TTC549 (cell line): ENCODE measurements at regions not wholly inside any gene's neighbourhood (a gene's known extent, or its start where the extent isn't known, plus 50 kb on each side); places are given as distances from the start of the nearest gene placed in this dataset.
"Not testable (repeated sequence)": the region's sequence is repeated elsewhere in the genome, so short reads cannot be mapped to it uniquely, and the experiment has no call there.

Experiments used
- FAIRE-seq: peaks from 2 replicates; lab custom pipeline; 2012; peaks lifted over from hg19 to GRCh38; lab: Jason Lieb, UNC

DNA sequence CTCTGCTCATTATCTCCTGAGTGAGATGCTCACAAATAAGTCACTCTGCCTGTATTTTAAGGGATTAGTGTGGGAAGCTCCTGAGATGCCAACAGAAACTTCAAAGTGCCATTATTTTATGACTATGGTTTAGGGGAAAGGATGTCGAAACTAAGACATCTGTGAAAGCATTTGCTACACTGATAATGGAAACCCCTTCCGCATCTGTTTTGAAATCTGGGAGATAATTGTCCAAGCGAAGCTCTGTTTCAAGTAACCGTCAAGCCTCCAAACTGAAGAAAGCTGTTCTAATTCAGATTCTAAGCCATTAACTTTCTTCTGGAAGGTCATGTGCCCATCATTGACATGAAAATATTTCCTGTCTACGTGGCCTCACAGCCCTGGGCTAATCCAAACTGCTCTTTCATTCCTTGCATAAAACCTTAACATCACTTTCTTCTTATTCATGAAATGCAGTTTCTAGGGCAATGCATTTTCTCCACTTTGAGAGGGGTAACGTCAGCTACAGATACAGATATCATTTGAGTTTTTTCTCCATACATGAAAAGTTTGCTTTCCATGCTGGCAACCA is 932.0 kb downstream of the C6orf118 start:
- FAIRE-seq: no peak

GRCh38 chr6:164370773-164371172 is 938.6 kb downstream of the C6orf118 start:
- no peak for FAIRE-seq

DNA sequence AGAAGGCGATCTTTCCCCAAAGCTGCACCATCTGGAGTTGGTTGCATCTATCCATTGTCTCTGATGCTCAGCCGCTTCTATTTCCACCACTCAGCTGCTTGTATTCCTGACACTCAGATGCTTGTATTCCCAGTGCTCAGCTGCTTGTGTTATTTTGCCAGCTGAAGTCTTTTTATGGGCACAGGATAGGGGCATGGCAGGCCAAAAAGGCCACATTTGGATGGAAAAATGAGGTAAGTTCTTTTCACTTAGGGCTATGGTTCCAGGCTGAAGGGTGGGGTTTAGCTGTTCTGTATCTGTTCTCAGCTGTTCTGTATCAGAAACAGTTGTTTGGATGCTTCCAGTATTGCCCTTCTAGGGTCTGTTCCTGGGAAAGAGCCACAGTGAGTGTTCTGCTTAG is 944.9 kb downstream of the QKI start:
- no peak for FAIRE-seq

DNA sequence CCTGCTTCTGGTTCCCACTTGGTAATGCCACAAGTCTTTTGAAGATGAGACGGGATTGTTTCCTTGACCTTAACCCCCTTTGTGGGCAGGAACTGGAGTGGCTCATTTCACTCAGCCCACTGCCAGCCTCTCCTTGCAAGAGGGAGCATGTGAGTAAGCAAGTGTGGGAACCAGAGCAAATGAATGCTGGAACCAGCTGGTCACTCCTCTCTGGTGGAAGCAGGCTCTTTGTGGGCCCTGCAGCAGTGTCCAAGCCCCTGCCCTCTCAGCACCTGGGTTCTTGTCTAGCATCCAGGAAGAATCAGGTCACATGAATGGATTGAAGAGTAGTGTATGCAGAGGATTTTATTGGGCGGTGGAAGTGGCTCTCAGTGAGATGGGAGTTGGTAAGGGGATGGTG is 944.5 kb downstream of the QKI start:
- no peak for FAIRE-seq

DNA sequence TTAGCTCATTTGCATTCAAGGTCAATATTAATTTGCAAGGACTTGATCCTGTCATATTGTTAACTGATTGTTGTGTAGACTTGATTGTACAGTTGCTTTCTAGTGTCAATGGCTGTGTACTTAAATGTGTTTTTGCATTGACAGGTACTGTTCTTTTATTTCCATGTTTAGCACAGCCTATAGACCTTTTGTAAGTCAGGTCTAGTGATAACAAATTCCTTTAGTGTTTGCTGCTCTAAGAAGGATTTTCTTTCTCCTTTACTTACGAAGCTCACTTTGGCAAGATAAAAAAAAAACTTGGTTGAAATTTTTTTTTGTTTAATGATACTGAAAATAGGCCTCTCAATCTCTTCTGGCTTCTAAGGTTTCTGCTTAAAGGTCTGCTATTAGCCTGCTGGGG is 942.3 kb downstream of the QKI start:
- FAIRE-seq: no peak

- FAIRE-seq: no peak
Measured at GRCh38 chr6:164347455-164347854, 932.9 kb downstream of the QKI start.

DNA sequence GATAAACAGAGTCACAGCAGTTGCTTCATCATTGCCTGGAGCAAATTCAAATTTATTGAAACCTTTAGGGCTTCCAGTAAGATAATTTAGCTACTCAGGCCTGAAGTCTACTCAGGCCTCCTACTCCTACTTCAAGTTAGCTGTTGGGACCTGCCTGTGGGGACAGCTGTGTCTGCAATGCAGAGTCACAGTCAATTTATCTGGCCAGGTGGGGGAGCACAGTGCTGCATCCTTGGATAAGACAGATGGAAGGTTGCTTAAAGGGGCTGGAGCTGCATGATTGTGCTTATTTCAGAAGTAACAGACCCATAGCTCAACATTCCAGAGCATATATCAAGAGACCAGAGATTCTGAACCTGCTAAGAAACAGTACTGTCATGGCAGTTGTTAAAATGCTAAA is 932.1 kb downstream of the QKI start:
- FAIRE-seq: no peak

DNA sequence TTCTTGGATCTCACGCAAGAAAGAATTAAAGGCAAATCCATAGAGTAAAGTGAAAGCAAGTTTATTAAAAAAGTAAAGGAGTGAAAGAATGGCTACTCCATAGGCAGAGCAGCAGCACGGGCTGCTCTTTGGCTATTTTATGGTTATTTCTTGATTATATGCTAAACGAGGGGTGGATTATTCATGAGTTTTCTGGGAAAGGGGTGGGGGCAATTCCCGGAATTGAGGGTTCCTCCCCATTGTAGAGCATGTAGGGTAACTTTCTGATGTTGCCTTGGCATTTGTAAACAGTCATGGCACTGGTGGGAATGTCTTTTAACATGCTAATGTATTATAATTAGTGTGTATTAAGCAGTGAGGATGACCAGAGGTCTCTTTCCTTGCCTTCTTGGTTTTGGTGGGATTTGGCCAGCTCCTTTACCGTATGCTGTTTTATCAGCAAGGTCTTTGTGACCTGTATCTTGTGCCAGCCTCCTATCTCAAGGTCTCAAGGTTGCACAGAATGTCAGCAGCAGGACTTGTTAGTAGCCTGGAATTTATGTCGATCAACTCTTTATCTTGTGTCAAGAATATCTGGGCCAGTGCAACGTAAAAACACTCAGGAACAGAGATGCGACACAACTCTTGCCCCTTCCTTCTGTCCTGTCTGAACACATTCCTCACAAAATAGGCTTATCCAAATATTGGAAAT is 931.4 kb downstream of the QKI start:
- FAIRE-seq: no peak

- FAIRE-seq: no peak
Measured at GRCh38 chr6:164345327-164345726, 930.8 kb downstream of the QKI start.

- FAIRE-seq: no peak
Measured at GRCh38 chr6:164344801-164345291, 930.3 kb downstream of the QKI start.

- FAIRE-seq: not testable (repeated sequence)
Measured at GRCh38 chr6:164339442-164339841, 924.9 kb downstream of the QKI start.

- FAIRE-seq: no peak
Measured at GRCh38 chr6:164337925-164338397, 923.4 kb downstream of the QKI start.

- FAIRE-seq: no peak
Measured at GRCh38 chr6:164337024-164337924, 922.8 kb downstream of the QKI start.

DNA sequence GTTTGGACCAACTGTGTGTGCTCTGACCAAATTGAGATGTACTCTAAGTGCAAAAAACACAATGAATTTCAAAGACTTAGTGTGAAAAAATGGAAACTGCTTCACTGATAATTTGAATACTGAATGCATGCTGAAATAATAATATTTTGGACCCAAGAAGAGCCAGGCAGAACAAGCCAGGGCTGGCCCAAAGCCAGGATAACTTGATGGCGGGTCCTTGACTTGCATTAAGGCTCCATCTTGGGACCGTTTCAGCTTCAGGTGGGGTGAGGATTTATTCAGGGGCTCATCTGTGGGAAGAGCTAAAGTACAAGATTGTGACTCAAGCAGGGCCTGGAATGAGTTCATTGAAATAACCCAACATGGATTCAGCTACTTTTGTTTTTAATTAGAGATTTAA is 921.9 kb downstream of the QKI start:
- no peak for FAIRE-seq

DNA sequence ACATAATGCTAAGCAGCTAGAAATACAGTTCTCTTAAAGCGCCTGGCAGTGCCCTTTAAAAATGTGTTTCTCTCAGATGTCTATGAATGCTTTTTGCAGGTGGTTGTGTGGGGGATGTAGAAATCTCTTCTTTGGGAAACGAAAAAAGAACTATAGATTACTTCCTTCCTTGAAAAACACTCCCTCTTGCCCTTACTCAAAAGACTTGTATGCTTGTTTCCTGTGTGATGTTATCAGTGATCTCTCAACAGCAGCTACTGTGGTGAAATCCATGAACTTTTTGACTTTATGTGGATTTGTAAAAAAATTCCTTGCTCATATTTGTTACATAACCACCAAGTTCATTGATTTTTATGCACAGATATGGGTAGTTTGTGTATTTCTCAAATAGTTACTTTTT is 916.5 kb downstream of the QKI start:
- FAIRE-seq: no peak

- FAIRE-seq: no peak
Measured at GRCh38 chr6:164325168-164325567, 910.6 kb downstream of the QKI start.

DNA sequence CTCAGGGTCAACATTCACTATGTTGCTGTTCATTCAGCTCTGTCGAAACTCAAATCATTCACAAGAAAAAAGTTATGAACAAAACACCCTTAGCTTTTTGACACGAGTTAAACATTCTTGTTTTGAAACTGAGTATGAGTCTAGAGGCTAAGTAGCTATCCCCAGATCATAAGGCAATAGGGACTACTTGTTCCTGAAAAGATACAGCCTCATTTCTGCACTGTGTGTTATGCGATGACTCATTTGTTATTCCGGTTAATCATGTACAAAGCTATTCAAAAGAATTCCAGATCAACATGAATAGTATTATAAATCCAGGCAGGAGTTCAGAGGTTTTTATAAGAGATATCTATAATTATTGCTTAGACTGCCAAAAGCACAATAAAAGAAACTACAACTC is 908.0 kb downstream of the QKI start:
- no peak for FAIRE-seq

DNA sequence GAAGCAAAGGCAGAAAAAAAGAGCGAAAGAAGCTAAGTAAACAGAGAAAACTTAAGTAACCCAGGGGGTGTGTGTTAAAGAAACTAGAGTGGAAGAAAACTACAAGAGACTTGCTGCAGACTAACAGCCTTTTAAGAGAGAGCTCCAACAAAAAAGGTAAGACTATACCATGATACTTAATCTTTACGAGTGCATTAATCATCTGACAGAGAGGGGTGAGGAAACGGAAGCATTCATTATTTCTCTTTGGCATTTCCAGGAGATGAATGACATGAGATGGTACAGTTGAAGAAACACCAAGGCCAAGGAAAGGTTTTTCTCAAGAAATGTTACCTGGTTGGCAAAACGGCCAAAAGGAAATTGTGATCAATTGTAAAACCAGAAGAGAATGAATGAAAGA is 906.8 kb downstream of the QKI start:
- FAIRE-seq: no peak

DNA sequence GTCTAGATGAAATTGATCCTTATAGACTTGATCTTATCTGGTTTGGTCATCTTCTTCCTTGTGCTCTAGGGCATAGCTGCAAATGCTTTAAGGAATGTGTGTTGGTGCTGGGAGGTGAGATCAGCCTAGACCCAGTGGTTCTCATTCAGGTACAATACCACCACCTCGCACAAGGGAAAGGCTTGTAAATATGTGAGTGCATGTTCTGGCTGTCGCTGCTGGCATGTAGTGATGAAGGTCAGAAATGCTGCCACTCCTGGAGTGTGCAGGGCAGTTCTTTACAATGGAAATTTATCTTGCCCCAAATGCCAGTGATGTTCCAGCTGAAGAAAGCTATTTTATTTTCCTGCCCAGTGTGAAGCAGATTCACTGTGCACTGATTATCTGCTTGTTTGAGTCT is 900.9 kb downstream of the QKI start:
- no peak for FAIRE-seq

- FAIRE-seq: no peak
Measured at GRCh38 chr6:164308339-164308738, 893.8 kb downstream of the QKI start.

DNA sequence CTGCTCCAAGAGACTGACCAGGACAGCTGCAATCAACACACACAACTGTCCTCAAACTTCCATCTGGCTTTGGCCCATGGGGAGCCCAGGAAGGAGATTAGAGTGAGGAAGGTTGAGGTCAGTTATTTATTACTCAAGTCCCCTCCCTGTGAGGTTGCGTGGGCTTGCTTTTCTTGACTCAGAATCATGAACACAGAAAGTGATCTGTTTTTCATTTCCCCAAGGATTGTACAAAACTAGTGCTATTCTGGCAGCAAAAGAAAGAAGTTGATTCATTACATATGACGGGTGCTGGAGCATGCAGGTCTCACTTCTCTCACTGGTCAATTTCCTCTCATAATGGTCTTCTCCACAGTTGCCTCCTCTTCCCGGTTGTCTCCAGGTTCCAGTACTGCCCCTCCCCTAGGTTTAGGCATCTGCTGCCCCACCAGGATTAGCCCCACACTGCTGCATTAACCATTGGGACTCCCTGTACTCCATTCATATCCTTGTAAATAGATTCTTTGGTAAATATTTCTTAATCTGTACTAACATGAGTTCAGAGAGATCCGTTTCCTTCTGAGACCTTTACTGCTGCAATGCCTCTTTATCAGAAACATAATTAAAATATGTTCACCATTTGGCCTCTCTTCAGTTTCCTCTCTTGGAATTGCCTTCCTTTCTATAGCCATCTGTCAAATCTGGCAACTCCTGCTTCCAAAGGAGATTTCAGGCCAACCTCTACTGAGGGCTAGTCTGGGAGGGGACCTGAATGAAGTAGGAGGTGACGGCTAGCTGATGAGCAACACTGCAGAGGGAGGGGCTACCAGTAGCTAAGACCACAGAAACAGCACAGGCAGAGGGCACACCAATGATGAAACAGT is 888.8 kb downstream of the QKI start:
- FAIRE-seq: no peak

DNA sequence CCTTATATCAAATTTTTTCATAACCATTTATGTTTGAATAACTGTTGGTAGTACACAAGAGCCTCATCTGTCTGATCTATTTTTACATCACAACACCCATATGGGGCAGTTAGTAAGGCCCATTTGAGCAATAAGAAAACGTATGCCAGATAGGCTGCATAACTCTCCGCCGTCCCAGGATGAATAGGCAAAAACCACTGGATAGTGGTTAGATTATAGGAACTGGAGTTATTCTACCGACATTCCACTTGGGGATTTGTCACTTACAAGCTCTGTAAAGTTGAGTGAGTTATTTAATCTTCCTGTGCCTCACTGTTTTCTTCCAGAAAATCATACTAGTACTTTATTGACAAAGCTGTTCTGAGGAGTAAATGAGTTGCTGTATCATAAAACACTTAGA is 881.9 kb downstream of the QKI start:
- FAIRE-seq: no peak
